HG03342 (cell line): ENCODE measurements at regions not wholly inside any gene's neighbourhood (a gene's known extent, or its start where the extent isn't known, plus 50 kb on each side); places are given as distances from the start of the nearest gene placed in this dataset.

Source experiments
- ATAC-seq: cut with Tn5 transposase; IDR thresholded peaks from one replicate; pipeline ENCODE4 v1.9.1; 2021; ENCODE audit warnings: mild to moderate bottlenecking, moderate library complexity; ENCODE audit not compliant: unreplicated experiment

- no peak for ATAC-seq
Measured at GRCh38 chr11:31912808-31913207, 101.7 kb upstream of the PAX6 start.

- ATAC-seq = no peak
Measured at GRCh38 chr11:31910950-31911576, 99.9 kb upstream of the PAX6 start.

- no peak for ATAC-seq
Measured at GRCh38 chr11:31903225-31904074, 92.3 kb upstream of the PAX6 start.

GRCh38 chr11:31902706-31903105, 91.6 kb upstream of the PAX6 start:
- ATAC-seq = no peak

DNA sequence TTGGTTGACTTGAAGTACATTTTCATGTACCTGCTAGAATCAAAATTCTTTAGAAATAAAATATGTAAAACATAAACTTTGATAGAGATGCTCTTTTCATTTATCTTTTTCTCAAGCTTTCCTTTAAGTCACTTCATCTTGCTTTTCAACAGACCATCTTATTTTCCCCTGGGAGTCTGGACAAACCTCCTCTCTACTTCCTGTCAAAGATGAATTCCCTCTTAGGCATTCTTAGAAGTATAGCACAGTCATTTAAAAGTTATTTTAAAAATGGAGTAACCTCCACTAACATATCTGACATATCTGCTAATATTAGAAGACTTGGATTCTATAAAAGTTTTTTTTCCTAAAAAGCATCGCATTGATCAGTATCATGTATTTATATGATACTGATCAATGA, 84.8 kb upstream of the PAX6 start:
- no peak for ATAC-seq

DNA sequence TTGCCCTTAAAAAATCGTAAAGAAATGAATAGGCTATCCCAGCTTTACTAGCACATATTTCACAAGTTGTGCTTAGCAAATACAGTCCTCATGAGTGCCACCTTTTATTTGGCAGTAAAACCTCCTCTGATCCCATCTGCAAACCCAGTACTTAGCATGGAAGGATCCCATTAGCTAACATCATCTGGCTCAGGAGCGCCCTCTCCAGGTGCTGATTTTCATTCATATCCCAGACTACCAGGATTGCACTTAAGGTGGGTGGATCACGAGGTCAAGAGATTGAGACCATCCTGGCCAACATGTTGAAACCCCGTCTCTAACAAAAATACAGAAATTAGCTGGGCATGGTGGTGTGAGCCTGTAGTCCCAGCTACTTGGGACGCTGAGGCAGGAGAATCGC, 76.1 kb upstream of the PAX6 start:
- no peak for ATAC-seq

DNA sequence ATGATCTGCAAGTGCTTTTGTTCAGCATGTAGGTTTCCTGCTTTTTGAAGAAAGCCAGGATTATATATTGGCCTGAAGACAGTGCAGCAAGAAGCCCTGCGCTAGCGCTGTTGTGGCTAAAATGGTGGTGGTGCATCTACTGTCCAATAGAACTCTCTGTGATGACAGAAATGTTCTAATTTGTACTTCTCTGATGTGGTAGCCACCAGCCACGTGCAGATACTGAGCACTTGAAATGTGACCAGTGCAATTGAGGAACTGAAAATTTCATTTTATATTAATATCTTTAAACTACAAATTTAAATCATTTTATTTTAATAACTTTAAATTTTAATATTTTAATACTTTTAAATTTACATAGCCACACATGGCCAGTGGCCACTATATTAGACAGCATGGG, 73.0 kb upstream of the PAX6 start:
- no peak for ATAC-seq

GRCh38 chr11:31883435-31883834, 72.3 kb upstream of the PAX6 start:
- no peak for ATAC-seq

- no peak for ATAC-seq
Measured at GRCh38 chr11:31882951-31883392, 71.8 kb upstream of the PAX6 start.

GRCh38 chr11:31881825-31882224, 70.7 kb upstream of the PAX6 start:
- ATAC-seq = no peak

- ATAC-seq = no peak
Measured at GRCh38 chr11:31879681-31880080, 68.6 kb upstream of the PAX6 start.

- ATAC-seq = no peak
Measured at GRCh38 chr11:31877863-31878262, 66.7 kb upstream of the PAX6 start.

DNA sequence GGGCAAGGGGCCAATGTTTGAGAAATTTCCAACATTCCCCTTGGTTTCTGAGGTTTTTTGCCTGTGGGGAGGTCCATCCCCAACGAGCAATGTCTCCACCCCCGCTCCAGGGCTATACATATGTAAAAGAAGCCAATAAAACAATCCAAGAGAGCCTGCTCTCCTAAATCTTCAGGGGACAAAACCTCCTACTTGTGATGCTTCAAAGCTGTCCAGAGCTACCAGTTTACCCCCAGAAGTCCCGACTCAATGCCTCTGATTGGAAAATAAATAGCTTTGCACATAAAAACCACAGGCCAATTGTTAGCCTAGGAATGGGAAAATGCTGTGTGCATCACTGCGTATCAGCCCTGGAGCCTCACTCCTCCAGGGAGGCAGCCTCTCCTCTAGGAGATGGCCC, 66.0 kb upstream of the PAX6 start:
- no peak for ATAC-seq

DNA sequence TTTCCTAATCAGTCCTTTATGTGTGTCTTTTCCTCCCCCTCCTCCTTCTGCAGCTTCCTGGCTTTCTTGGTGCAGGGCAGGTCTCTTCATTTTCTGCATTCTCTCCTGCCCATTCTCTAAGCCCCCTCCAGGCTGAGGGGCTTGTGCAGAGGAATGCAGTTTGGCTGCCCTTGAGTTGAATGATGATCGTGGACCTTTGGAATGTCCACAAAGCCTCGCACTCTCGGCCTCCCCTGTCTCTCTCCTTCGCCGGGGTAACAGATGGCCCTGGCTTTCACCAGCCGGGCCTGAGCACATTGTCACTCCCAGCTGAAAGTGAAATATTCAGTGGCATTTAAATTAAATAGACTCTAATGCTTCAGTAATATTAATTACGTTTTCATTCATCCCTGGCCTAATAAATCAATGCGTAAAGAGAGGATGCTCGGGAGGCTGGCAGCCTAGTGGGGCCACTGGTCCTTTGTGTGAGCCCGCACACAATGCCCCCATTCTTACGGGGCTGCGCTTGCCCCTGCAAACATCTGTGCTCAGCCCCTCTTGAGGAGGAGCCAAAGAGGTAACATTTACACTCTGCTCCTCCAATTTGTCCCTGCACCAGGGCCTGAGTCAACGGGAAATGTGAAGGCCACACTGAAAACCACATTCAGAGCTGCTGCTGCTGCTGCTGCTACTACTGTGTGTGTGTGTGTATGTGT, 64.9 kb upstream of the PAX6 start:
- ATAC-seq = no peak

- ATAC-seq = no peak
Measured at GRCh38 chr11:31874631-31875191, 63.6 kb upstream of the PAX6 start.

DNA sequence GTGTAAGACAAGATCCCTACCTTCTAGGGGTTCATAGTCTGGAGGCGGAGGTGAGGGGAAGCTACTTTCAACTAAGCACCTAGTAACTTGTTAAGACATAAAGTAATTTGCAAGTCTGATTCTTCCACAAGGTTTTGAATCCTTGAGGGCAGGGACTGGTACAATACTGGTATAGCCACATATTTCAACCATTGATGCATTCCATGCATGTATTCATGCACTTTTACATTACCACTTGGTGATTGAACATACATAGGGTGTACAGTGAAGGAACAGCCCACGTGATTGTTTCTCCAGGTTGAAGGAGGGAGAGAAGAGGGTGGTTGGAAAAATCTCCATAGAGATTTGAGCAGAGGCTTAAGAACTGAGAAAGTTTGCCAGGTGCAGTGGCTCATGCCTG, 62.0 kb upstream of the PAX6 start:
- ATAC-seq = no peak

- ATAC-seq = no peak
Measured at GRCh38 chr11:31872076-31872443, 60.9 kb upstream of the PAX6 start.

GRCh38 chr11:31871310-31872075, 60.4 kb upstream of the PAX6 start:
- no peak for ATAC-seq

- ATAC-seq = no peak
Measured at GRCh38 chr11:31870609-31871309, 59.6 kb upstream of the PAX6 start.

DNA sequence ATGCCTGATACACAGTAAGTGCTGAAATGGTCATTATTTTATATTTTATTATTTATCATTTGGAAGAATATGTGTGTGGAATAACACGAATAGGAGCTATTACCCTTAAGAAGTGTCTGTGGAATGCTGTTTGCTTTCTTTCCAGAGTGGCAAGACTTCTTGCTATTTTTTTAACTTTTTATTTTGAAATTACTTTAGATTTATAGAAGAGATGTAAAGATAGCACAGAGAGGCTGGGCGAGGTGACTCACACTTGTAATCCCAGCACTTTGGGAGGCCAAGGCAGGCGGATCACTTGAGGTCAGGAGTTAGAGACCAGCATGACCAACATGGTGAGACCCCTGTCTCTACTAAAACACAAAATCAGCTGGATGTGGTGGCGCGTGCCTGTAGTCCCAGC, 58.9 kb upstream of the PAX6 start:
- no peak for ATAC-seq
